ENCODE measurements at regions not wholly inside any gene's neighbourhood (a gene's known extent, or its start where the extent isn't known, plus 50 kb on each side); places are given as distances from the start of the nearest gene placed in this dataset.
A peak's percentile ranks its signal among the peaks of the same experiment; 100 is the strongest.

GRCh38 chr1:84090447-84091245 is 53.4 kb upstream of the PRKACB start:
- peak; percentile 26 for DNase-seq

- DNase-seq, result no peak
Observed at GRCh38 chr1:84089867-84090266, 54.2 kb upstream of the PRKACB start.

- DNase-seq, result no peak
Observed at GRCh38 chr1:84089465-84089864, 54.6 kb upstream of the PRKACB start.

GRCh38 chr1:84086616-84087015 is 57.5 kb upstream of the PRKACB start:
- no peak for DNase-seq

GRCh38 chr1:84086189-84086588 is 57.9 kb upstream of the PRKACB start:
- no peak for DNase-seq

- no peak for DNase-seq
Observed at GRCh38 chr1:84083307-84083706, 60.8 kb upstream of the PRKACB start.

- DNase-seq, result no peak
Observed at GRCh38 chr1:84078842-84079202, 65.2 kb upstream of the PRKACB start.

- DNase-seq, result no peak
Observed at GRCh38 chr1:84078108-84078841, 65.8 kb upstream of the PRKACB start.

GRCh38 chr1:84077476-84078107 is 66.5 kb upstream of the PRKACB start:
- DNase-seq, result peak; percentile 46

GRCh38 chr1:84073266-84073665 is 70.8 kb upstream of the PRKACB start:
- DNase-seq, result no peak

GRCh38 chr1:84069236-84069845 is 70.4 kb upstream of the TTLL7 start:
- DNase-seq, result no peak

GRCh38 chr1:84062496-84062895 is 63.6 kb upstream of the TTLL7 start:
- DNase-seq, result no peak

GRCh38 chr1:84061336-84061735 is 62.4 kb upstream of the TTLL7 start:
- DNase-seq, result no peak

GRCh38 chr1:84060781-84061180 is 61.8 kb upstream of the TTLL7 start:
- no peak for DNase-seq

- no peak for DNase-seq
Observed at GRCh38 chr1:84048820-84049219, 49.9 kb upstream of the TTLL7 start.
